ENCODE measurements at regions not wholly inside any gene's neighbourhood (a gene's known extent, or its start where the extent isn't known, plus 50 kb on each side); places are given as distances from the start of the nearest gene placed in this dataset.

GRCh38 chr15:35852818-35853624, 307.1 kb upstream of the DPH6 start:
- TF ChIP-seq CHD2 (IDR thresholded peaks at IDR 0.05; ENCODE audit: low read depth, low read length) (no peak), SCMH1 (CRISPR knock-in tag; IDR thresholded peaks at IDR 0.05; ENCODE audit: borderline replicate concordance) (no peak), ZNF446 (CRISPR knock-in tag; IDR thresholded peaks at IDR 0.05) (no peak)
- TF ChIP-seq, protein P1, sequence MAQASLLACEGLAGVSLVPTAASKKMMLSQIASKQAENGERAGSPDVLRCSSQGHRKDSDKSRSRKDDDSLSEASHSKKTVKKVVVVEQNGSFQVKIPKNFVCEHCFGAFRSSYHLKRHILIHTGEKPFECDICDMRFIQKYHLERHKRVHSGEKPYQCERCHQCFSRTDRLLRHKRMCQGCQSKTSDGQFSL (CRISPR knock-in tag; IDR thresholded peaks at IDR 0.05) = no peak

Data from HepG2 (cell line).